Mucosa of stomach (tissue), 1 donor: ENCODE measurements at regions not wholly inside any gene's neighbourhood (a gene's known extent, or its start where the extent isn't known, plus 50 kb on each side); places are given as distances from the start of the nearest gene placed in this dataset.

Experiments used
- H3K27me3 ChIP-seq: one replicate; pipeline ENCODE4 v1.7.0; 2013; ENCODE audit warnings: mild to moderate bottlenecking, low read length; ENCODE audit not compliant: control insufficient read depth, insufficient read depth
- H3K36me3 ChIP-seq: one replicate; pipeline ENCODE4 v1.7.0; 2013; ENCODE audit warnings: low read length; ENCODE audit not compliant: control insufficient read depth, insufficient read depth
- H3K4me1 ChIP-seq: one replicate; pipeline ENCODE4 v1.7.0; 2013; ENCODE audit warnings: mild to moderate bottlenecking, low read length; ENCODE audit not compliant: control insufficient read depth, insufficient read depth
- H3K4me3 ChIP-seq: one replicate; pipeline ENCODE4 v1.7.0; 2013; ENCODE audit warnings: low read length
- H3K9ac ChIP-seq: one replicate; pipeline ENCODE4 v1.7.0; 2013; ENCODE audit warnings: mild to moderate bottlenecking, low read length, moderate library complexity
- H3K9me3 ChIP-seq: one replicate; pipeline ENCODE4 v1.7.0; 2013; ENCODE audit warnings: mild to moderate bottlenecking, low read length, moderate library complexity; ENCODE audit not compliant: control insufficient read depth
- donor health status: Pancreatic carcinoma.

DNA sequence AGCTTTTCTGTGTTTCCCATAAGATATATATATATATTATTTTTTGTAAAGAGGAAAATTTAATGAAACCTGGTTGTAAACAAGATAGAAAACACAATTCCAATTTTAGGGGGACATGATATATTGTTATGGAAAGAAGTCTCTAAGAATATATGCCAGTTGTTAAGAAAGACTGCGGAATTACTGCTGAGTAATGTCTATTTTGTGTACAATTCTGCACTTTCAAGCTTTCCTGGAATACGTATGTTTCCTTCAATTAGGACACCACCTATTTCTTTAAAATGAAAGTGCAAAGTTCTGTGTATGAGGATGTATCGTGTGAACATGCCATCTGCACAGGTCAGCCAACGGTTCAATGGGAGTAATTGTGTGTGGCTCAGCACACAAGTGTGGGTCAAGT lies 760.2 kb downstream of the BRD1 start:
- Histone ChIP-seq H3K4me1 (no peaks in the 10 kb centered on the region), H3K36me3 (no peaks in the 10 kb centered on the region), H3K27me3 (no peaks in the 10 kb centered on the region), H3K9ac (no peak overlapping the region), H3K9me3 (no peaks in the 10 kb centered on the region), H3K4me3 (no peak overlapping the region)

DNA sequence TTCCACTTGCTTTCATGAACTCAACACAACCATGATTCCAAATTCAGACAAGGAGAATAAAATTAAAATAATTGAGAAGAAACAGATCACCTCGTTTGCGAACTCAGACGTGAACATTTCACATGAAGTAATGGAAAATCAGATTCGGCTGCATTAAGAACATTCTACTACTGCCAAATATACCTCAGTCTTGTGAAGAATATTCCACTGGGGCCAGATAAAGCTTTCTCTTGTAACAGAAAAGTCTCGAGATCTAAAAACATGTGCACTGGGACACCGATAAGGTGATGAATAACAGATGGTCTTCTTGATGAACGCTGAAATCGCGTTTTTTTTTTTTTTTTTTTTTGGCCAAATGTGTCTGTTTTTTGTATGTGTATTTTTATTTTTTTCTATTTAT lies 761.1 kb downstream of the BRD1 start:
- Histone ChIP-seq H3K9ac (no peak overlapping the region), H3K4me3 (no peak overlapping the region)

DNA sequence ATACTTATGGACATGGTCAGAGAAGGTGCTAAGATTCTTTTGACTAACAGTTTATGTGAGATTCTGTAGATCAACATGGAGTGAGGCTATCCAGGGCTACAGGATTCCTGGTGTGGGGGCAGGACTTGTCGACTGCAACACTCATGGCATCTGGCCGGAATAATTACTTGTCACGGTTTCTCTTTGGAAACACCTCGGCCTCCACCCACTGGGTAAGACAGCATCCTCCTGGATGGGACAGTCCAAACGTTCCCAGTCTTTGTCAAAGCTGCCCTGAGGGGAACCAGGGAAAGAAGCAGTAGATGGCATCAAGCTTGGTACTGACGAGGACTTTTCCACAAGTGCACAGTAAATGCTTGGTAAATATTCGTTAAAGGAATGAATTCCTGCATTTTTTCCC lies 762.8 kb downstream of the BRD1 start:
- H3K9me3 ChIP-seq, result no peaks in the 10 kb centered on the region
- no peak overlapping the region for H3K9ac ChIP-seq
- H3K27me3 ChIP-seq, result no peaks in the 10 kb centered on the region
- no peaks in the 10 kb centered on the region for H3K36me3 ChIP-seq
- H3K4me1 ChIP-seq, result no peaks in the 10 kb centered on the region
- no peak overlapping the region for H3K4me3 ChIP-seq

More for the DNA sequence above, 761.1 kb downstream of the BRD1 start:
- H3K9me3 ChIP-seq, result no peaks in the 10 kb centered on the region
- no peaks in the 10 kb centered on the region for H3K4me1 ChIP-seq
- no peaks in the 10 kb centered on the region for H3K36me3 ChIP-seq
- H3K27me3 ChIP-seq, result no peaks in the 10 kb centered on the region

GRCh38 chr22:49063545-49063890 lies 764.2 kb downstream of the BRD1 start:
- Histone ChIP-seq H3K4me1 (no peaks in the 10 kb centered on the region), H3K9me3 (no peaks in the 10 kb centered on the region), H3K9ac (no peak overlapping the region), H3K27me3 (no peaks in the 10 kb centered on the region), H3K4me3 (no peak overlapping the region), H3K36me3 (no peaks in the 10 kb centered on the region)

- Histone ChIP-seq H3K9me3 (no peaks in the 10 kb centered on the region), H3K27me3 (no peaks in the 10 kb centered on the region), H3K4me1 (no peaks in the 10 kb centered on the region), H3K4me3 (no peak overlapping the region), H3K36me3 (no peaks in the 10 kb centered on the region), H3K9ac (no peak overlapping the region)
Observed at GRCh38 chr22:49062802-49063544, 764.7 kb downstream of the BRD1 start.

DNA sequence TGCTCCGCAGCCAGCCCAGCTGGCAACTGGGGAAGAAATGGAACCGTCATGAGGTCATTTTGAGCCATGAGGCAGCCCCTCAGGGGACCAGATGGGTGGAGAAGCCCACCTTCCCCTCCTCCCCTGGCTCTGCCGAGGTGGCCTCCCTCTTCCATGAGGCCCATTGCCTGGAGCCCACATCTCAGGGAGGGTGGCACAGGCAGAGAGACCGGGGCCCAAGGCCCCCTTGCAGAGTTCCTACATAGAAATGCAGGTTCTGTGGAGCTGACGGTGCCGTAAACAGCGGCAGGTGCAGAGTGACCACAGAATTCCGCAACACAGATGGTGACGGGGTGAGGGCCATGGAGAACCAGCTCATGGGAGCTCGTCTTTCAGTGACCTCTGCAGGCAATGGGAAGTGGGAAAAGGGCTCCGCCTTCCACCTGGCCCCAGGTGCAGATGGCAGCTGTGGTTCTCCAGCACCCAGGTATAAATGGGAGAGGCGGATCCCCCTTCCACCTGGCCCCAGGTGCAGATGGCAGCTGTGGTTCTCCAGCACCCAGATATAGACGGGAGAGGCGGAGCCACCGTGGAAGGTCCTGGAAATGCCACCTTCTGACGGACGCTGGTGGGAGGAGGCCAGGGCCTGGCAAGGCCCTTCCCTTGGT lies 765.4 kb downstream of the BRD1 start:
- no peaks in the 10 kb centered on the region for H3K27me3 ChIP-seq

GRCh38 chr22:49057910-49058309 lies 769.8 kb downstream of the BRD1 start:
- no peaks in the 10 kb centered on the region for H3K27me3 ChIP-seq
- H3K9ac ChIP-seq, result no peak overlapping the region
- H3K4me3 ChIP-seq, result no peak overlapping the region
- H3K36me3 ChIP-seq, result no peaks in the 10 kb centered on the region
- no peaks in the 10 kb centered on the region for H3K9me3 ChIP-seq
- H3K4me1 ChIP-seq, result no peaks in the 10 kb centered on the region

More for the DNA sequence above, 765.4 kb downstream of the BRD1 start:
- no peaks in the 10 kb centered on the region for H3K4me1 ChIP-seq
- no peaks in the 10 kb centered on the region for H3K36me3 ChIP-seq
- H3K9me3 ChIP-seq, result no peaks in the 10 kb centered on the region
- H3K4me3 ChIP-seq, result no peak overlapping the region
- no peak overlapping the region for H3K9ac ChIP-seq

DNA sequence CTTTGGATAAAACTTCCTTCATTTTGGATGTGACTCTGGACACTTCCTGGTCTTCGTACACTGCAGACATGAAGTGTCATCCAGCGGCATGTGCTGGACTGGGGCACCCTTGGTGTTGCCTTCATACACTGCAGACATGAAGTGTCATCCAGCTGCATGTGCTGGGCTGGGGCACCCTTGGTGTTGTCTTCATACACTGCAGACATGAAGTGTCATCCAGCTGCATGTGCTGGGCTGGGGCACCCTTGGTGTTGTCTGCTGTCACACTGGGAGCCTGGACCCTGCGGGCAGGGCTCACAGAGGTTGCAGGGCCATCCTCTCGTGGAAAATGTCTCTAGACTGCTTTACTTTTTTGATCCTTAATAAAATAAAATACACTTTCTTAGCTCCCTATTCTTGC lies 771.4 kb downstream of the BRD1 start:
- Histone ChIP-seq H3K27me3 (no peaks in the 10 kb centered on the region), H3K4me1 (no peaks in the 10 kb centered on the region), H3K9me3 (no peaks in the 10 kb centered on the region), H3K4me3 (no peak overlapping the region), H3K9ac (no peak overlapping the region), H3K36me3 (no peaks in the 10 kb centered on the region)

DNA sequence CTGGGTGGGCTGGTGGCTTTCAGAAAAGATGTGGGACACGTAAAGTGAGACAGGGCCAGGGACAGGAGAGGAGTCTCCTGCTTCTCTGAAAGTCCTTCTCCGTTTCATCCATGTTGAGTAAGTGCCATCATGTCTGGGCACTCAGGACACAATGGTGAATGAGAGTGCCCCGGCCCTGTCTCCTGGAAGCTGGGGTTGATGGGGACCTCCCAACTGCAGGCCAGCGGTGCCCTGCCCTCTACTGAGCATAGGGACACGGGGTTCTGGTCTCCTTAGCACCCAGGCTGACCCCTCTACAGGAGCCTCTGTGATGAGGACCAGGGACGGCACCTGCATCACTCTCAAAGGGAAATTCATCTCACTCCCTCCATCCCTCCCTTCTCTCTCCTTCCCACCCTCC lies 772.3 kb downstream of the BRD1 start:
- Histone ChIP-seq H3K4me1 (no peaks in the 10 kb centered on the region), H3K4me3 (no peak overlapping the region), H3K27me3 (no peaks in the 10 kb centered on the region), H3K9me3 (no peaks in the 10 kb centered on the region), H3K36me3 (no peaks in the 10 kb centered on the region), H3K9ac (no peak overlapping the region)

DNA sequence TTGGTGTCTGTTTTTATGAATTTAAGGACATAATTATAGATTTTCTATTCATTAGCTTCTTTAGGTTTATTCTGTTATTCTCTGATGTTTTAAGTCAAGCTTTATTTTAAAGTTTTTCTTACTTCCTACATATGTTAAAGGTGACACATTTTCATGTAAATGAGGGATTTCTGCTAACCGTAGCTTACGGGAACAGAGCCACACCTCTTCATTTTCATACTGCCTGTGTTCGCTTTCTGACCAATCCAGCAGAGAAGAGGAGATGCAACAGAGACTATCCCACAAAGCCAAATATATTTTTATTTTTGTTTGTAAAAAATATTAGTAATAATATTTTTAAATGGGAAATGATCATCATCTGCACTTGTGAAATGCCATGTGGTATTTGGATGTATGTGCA lies 774.1 kb downstream of the BRD1 start:
- Histone ChIP-seq H3K36me3 (no peaks in the 10 kb centered on the region), H3K4me1 (no peaks in the 10 kb centered on the region), H3K9ac (no peak overlapping the region), H3K9me3 (no peaks in the 10 kb centered on the region), H3K27me3 (no peaks in the 10 kb centered on the region), H3K4me3 (no peak overlapping the region)

DNA sequence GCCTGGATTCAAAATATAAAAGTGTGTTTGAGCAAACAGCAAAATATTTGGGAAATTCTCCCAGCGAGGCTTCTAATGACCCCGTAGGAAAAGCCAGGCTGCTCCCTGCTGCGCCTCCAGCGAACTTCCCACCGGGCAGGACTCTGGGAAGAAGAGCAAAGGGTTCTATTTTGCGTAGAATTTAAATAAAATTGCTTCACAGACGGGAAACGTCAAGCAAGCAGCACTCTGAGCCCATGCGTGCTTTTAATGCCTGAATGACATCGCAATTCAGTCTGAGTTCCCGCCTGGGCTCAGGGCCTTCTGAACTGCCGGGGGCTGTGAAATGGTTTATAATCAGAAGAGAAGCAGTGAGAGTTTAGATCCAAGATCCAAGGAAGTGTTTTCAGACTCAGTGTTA lies 775.1 kb downstream of the BRD1 start:
- Histone ChIP-seq H3K9ac (no peak overlapping the region), H3K36me3 (no peaks in the 10 kb centered on the region), H3K27me3 (no peaks in the 10 kb centered on the region), H3K9me3 (no peaks in the 10 kb centered on the region), H3K4me1 (no peaks in the 10 kb centered on the region), H3K4me3 (no peak overlapping the region)

GRCh38 chr22:49052023-49052538 lies 775.6 kb downstream of the BRD1 start:
- Histone ChIP-seq H3K4me3 (no peak overlapping the region), H3K27me3 (no peaks in the 10 kb centered on the region), H3K9ac (no peak overlapping the region), H3K4me1 (no peaks in the 10 kb centered on the region), H3K9me3 (no peaks in the 10 kb centered on the region), H3K36me3 (no peaks in the 10 kb centered on the region)
